ENCODE measurements at regions not wholly inside any gene's neighbourhood (a gene's known extent, or its start where the extent isn't known, plus 50 kb on each side); places are given as distances from the start of the nearest gene placed in this dataset.

- TF ChIP-seq CTCF (IDR thresholded peaks at IDR 0.05), result no peak
- TF ChIP-seq POLR2A (IDR thresholded peaks at IDR 0.05), result no peak
Measured at GRCh38 chr5:61965490-61965889, 340.5 kb upstream of the KIF2A start.
